Immature natural killer cell (primary cell): ENCODE measurements at regions not wholly inside any gene's neighbourhood (a gene's known extent, or its start where the extent isn't known, plus 50 kb on each side); places are given as distances from the start of the nearest gene placed in this dataset.

ENCODE experiments used
- DNase-seq, 3 donors: peaks; one replicate each; pipeline ENCODE4 v3.0.0; 2022; ENCODE audit warnings: mixed read lengths in 1 of 3
- H3K27ac Mint-ChIP-seq, 6 donors: one replicate each; pipeline ENCODE4 v1.8.0; 2020; ENCODE audit warnings: mixed read lengths in 6 of 6, mild to moderate bottlenecking in 5 of 6, inconsistent platforms in 4 of 6, moderate library complexity in 3 of 6
- H3K27me3 Mint-ChIP-seq, 3 donors: one replicate each; pipeline ENCODE4 v1.8.0; 2020 to 2021; ENCODE audit warnings: low read depth in 3 of 3, mild to moderate bottlenecking in 3 of 3, mixed read lengths in 3 of 3, moderate library complexity in 3 of 3, inconsistent platforms in 1 of 3
- H3K36me3 Mint-ChIP-seq, 3 donors: one replicate each; pipeline ENCODE4 v1.8.0; 2020; ENCODE audit warnings: mixed read lengths in 3 of 3, inconsistent platforms in 2 of 3, mild to moderate bottlenecking in 2 of 3
- H3K4me1 Mint-ChIP-seq, 2 donors: one replicate each; pipeline ENCODE4 v1.8.0; 2020; ENCODE audit warnings: inconsistent platforms in 2 of 2, mild to moderate bottlenecking in 2 of 2, mixed read lengths in 2 of 2, moderate library complexity in 1 of 2
- H3K4me3 Mint-ChIP-seq, 5 donors: one replicate each; pipeline ENCODE4 v1.8.0; 2020; ENCODE audit warnings: mild to moderate bottlenecking in 5 of 5, mixed read lengths in 5 of 5, inconsistent platforms in 3 of 5, moderate library complexity in 3 of 5
- H3K9me3 Mint-ChIP-seq, 6 donors: one replicate each; pipeline ENCODE4 v1.8.0; 2020; ENCODE audit warnings: mild to moderate bottlenecking in 6 of 6, mixed read lengths in 6 of 6, inconsistent platforms in 4 of 6, moderate library complexity in 3 of 6

GRCh38 chr4:158071931-158072330, 100.9 kb downstream of the GASK1B start:
- Mint-ChIP-seq H3K9me3 (peaks cover 0 to 8% (median 3%) of the 10 kb centered on the region in 6 donors), H3K36me3 (no peaks in the 10 kb centered on the region), H3K27me3 (no peaks in the 10 kb centered on the region), H3K4me3 (no peak overlapping the region), H3K4me1 (no peaks in the 10 kb centered on the region), H3K27ac (no peak overlapping the region)
- no peak for DNase-seq

GRCh38 chr4:158068068-158068467, 104.8 kb downstream of the GASK1B start:
- no peaks in the 10 kb centered on the region for H3K4me1 Mint-ChIP-seq
- H3K9me3 Mint-ChIP-seq: peaks cover 0 to 12% (median 4%) of the 10 kb centered on the region in 6 donors
- H3K36me3 Mint-ChIP-seq: no peaks in the 10 kb centered on the region
- H3K27me3 Mint-ChIP-seq: no peaks in the 10 kb centered on the region
- H3K27ac Mint-ChIP-seq: no peak overlapping the region
- DNase-seq: no peak
- no peak overlapping the region for H3K4me3 Mint-ChIP-seq

- Mint-ChIP-seq H3K27ac (no peak overlapping the region), H3K4me1 (no peaks in the 10 kb centered on the region), H3K9me3 (peaks cover 0 to 12% (median 4%) of the 10 kb centered on the region in 6 donors), H3K36me3 (no peaks in the 10 kb centered on the region), H3K27me3 (no peaks in the 10 kb centered on the region), H3K4me3 (no peak overlapping the region)
- DNase-seq: no peak
Observed at GRCh38 chr4:158067646-158068045, 105.2 kb downstream of the GASK1B start.

GRCh38 chr4:158065603-158066002, 107.2 kb downstream of the GASK1B start:
- H3K27me3 Mint-ChIP-seq: no peaks in the 10 kb centered on the region
- DNase-seq: no peak
- H3K4me1 Mint-ChIP-seq: no peaks in the 10 kb centered on the region
- H3K27ac Mint-ChIP-seq: no peak overlapping the region
- peaks cover 0 to 12% (median 3%) of the 10 kb centered on the region in 6 donors for H3K9me3 Mint-ChIP-seq
- no peak overlapping the region for H3K4me3 Mint-ChIP-seq
- no peaks in the 10 kb centered on the region for H3K36me3 Mint-ChIP-seq

GRCh38 chr4:158065176-158065575, 107.6 kb downstream of the GASK1B start:
- H3K27me3 Mint-ChIP-seq: no peaks in the 10 kb centered on the region
- H3K9me3 Mint-ChIP-seq: peaks cover 0 to 11% (median 4%) of the 10 kb centered on the region in 6 donors
- no peaks in the 10 kb centered on the region for H3K4me1 Mint-ChIP-seq
- no peak for DNase-seq
- no peak overlapping the region for H3K4me3 Mint-ChIP-seq
- H3K27ac Mint-ChIP-seq: no peak overlapping the region
- H3K36me3 Mint-ChIP-seq: no peaks in the 10 kb centered on the region

GRCh38 chr4:158056689-158057245, 116.1 kb downstream of the GASK1B start:
- Mint-ChIP-seq H3K9me3 (peaks cover 2 to 35% (median 9%) of the 10 kb centered on the region in 6 donors), H3K36me3 (no peaks in the 10 kb centered on the region), H3K4me3 (no peak overlapping the region), H3K27ac (no peak overlapping the region), H3K27me3 (no peaks in the 10 kb centered on the region), H3K4me1 (no peaks in the 10 kb centered on the region)
- DNase-seq: no peak

- Mint-ChIP-seq H3K4me3 (no peak overlapping the region), H3K4me1 (no peaks in the 10 kb centered on the region), H3K27ac (no peak overlapping the region), H3K9me3 (peaks cover 2 to 39% (median 9%) of the 10 kb centered on the region in 6 donors), H3K36me3 (no peaks in the 10 kb centered on the region), H3K27me3 (no peaks in the 10 kb centered on the region)
- DNase-seq: no peak
Observed at GRCh38 chr4:158055668-158056067, 117.2 kb downstream of the GASK1B start.

GRCh38 chr4:158053801-158054200, 119.0 kb downstream of the GASK1B start:
- H3K27ac Mint-ChIP-seq: no peak overlapping the region
- no peaks in the 10 kb centered on the region for H3K36me3 Mint-ChIP-seq
- peaks cover 0 to 38% (median 5%) of the 10 kb centered on the region in 6 donors for H3K9me3 Mint-ChIP-seq
- DNase-seq: no peak
- no peaks in the 10 kb centered on the region for H3K27me3 Mint-ChIP-seq
- no peaks in the 10 kb centered on the region for H3K4me1 Mint-ChIP-seq
- H3K4me3 Mint-ChIP-seq: no peak overlapping the region

- Mint-ChIP-seq H3K27me3 (no peaks in the 10 kb centered on the region), H3K4me1 (no peaks in the 10 kb centered on the region), H3K27ac (no peak overlapping the region), H3K4me3 (no peak overlapping the region), H3K9me3 (peaks cover 0 to 38% (median 8%) of the 10 kb centered on the region in 6 donors), H3K36me3 (no peaks in the 10 kb centered on the region)
- DNase-seq: no peak
Observed at GRCh38 chr4:158053086-158053485, 119.7 kb downstream of the GASK1B start.

- H3K9me3 Mint-ChIP-seq: peaks cover 0 to 33% (median 8%) of the 10 kb centered on the region in 6 donors
- no peaks in the 10 kb centered on the region for H3K36me3 Mint-ChIP-seq
- H3K27me3 Mint-ChIP-seq: no peaks in the 10 kb centered on the region
- no peak for DNase-seq
- H3K4me1 Mint-ChIP-seq: no peaks in the 10 kb centered on the region
- no peak overlapping the region for H3K4me3 Mint-ChIP-seq
- no peak overlapping the region for H3K27ac Mint-ChIP-seq
Observed at GRCh38 chr4:158051401-158052235, 121.2 kb downstream of the GASK1B start.

- DNase-seq: no peak
- no peaks in the 10 kb centered on the region for H3K36me3 Mint-ChIP-seq
- H3K27me3 Mint-ChIP-seq: no peaks in the 10 kb centered on the region
- H3K27ac Mint-ChIP-seq: no peak overlapping the region
- no peak overlapping the region for H3K4me3 Mint-ChIP-seq
- no peaks in the 10 kb centered on the region for H3K4me1 Mint-ChIP-seq
- peaks cover 0 to 33% (median 8%) of the 10 kb centered on the region in 6 donors for H3K9me3 Mint-ChIP-seq
Observed at GRCh38 chr4:158050942-158051341, 121.9 kb downstream of the GASK1B start.

GRCh38 chr4:158046345-158046744, 126.5 kb downstream of the GASK1B start:
- H3K27me3 Mint-ChIP-seq: peaks cover 0 to 3% (median 0%) of the 10 kb centered on the region in 3 donors
- H3K4me1 Mint-ChIP-seq: no peaks in the 10 kb centered on the region
- H3K27ac Mint-ChIP-seq: no peak overlapping the region
- H3K36me3 Mint-ChIP-seq: no peaks in the 10 kb centered on the region
- peaks cover 0 to 33% (median 15%) of the 10 kb centered on the region in 6 donors for H3K9me3 Mint-ChIP-seq
- H3K4me3 Mint-ChIP-seq: no peak overlapping the region
- DNase-seq: no peak

GRCh38 chr4:158043971-158044618, 128.7 kb downstream of the GASK1B start:
- H3K27me3 Mint-ChIP-seq: peaks cover 0 to 3% (median 0%) of the 10 kb centered on the region in 3 donors
- no peaks in the 10 kb centered on the region for H3K36me3 Mint-ChIP-seq
- H3K27ac Mint-ChIP-seq: no peak overlapping the region
- no peak for DNase-seq
- H3K9me3 Mint-ChIP-seq: peaks cover 0 to 43% (median 29%) of the 10 kb centered on the region in 6 donors
- H3K4me1 Mint-ChIP-seq: no peaks in the 10 kb centered on the region
- no peak overlapping the region for H3K4me3 Mint-ChIP-seq

GRCh38 chr4:158042591-158043030, 130.2 kb downstream of the GASK1B start:
- DNase-seq: no peak
- Mint-ChIP-seq H3K27me3 (peaks cover 0 to 3% (median 0%) of the 10 kb centered on the region in 3 donors), H3K27ac (no peak overlapping the region), H3K36me3 (no peaks in the 10 kb centered on the region), H3K4me1 (no peaks in the 10 kb centered on the region), H3K4me3 (no peak overlapping the region), H3K9me3 (peaks cover 5 to 43% (median 32%) of the 10 kb centered on the region in 6 donors)
